ENCODE measurements at regions not wholly inside any gene's neighbourhood (a gene's known extent, or its start where the extent isn't known, plus 50 kb on each side); places are given as distances from the start of the nearest gene placed in this dataset.
"Not testable (repeated sequence)": the region's sequence is repeated elsewhere in the genome, so short reads cannot be mapped to it uniquely, and the experiment has no call there.

DNA sequence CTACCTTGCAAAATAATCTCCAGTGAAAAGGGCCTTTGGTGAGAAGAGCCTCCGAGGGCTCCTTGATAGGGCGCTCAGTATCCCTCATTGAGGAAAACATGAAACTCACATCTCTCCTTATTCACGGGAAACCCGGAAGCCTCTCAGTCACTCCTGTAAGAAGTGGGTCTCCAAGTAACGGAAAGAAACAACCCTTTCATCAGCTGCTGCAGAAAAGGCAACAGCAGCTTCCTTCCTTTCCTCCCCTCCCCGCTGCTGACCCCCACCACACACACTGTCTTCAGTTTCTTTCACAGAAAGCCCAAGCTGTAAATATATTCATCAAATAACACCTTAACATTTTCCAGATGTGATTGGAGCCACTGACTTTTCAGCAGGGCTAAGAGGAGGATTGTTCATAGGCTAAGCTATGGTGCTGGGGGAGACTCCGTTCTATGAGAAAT, 81.4 kb downstream of the C9orf152 start:
- no peak for DNase-seq

DNA sequence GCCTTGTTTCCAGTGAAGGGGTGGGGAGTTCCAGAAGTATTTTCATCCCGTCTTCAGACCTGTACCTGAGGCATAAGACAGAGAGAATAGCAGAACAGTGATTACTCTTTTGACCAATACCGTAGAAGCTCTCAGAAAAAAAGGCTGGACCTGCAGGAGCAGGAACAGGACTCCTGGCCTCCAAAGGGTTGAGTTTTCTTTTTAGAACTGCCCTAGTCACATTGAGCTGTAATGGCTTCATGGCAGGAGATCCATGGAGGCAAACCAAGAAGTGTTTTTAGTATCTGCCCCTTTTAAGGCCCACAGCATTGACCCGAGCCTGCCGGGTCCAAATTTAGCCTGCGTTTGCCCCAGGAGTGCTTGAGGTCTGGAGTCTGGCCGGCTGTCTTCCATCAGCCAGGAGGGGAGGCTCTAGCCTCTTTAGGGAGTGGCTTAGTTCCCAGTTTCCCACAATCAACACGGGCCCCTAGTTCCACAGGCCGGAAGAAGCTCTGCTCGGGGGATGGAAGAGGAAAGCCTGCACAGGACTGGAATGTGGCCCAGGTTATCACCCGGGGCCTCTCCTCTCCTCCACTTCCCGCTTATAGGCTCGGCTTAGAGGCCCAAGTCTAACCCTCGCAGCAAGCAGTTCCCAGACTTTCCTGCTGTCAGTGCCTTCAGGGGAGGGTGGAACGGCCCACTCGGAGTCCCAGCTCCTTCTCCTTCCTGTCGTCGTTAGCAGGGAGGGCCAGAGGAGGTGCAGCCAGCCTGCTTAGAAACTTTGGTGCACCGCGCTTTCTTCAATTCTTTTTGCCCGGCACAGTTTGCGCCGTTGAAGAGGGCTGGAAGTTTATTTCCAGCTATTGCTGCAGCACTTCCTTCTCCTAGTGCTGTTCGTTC, 80.7 kb downstream of the C9orf152 start:
- DNase-seq: no peak

GRCh38 chr9:110128664-110129329, 79.2 kb downstream of the C9orf152 start:
- DNase-seq: no peak

- no peak for DNase-seq
These were observed 78.5 kb downstream of the C9orf152 start for GRCh38 chr9:110129425-110129824.

DNA sequence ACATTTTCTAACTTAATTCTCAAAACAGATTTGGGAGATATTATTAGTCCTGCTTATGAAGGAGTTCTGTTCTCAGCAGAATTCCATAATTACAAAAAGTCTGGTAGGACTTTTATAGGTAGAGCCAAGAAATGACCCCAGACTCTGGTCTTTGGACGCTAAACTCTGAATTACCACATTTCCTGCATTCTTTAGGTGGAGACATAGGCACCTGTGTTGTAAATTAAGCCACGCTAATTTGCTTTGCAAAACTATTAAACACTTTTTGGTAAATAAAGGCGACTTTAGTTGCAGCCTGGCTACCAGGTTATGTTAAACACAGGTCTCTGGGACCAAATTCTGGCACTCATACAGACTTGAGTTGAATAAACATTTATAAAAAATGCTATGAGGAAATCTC, 77.7 kb downstream of the C9orf152 start:
- DNase-seq: no peak

DNA sequence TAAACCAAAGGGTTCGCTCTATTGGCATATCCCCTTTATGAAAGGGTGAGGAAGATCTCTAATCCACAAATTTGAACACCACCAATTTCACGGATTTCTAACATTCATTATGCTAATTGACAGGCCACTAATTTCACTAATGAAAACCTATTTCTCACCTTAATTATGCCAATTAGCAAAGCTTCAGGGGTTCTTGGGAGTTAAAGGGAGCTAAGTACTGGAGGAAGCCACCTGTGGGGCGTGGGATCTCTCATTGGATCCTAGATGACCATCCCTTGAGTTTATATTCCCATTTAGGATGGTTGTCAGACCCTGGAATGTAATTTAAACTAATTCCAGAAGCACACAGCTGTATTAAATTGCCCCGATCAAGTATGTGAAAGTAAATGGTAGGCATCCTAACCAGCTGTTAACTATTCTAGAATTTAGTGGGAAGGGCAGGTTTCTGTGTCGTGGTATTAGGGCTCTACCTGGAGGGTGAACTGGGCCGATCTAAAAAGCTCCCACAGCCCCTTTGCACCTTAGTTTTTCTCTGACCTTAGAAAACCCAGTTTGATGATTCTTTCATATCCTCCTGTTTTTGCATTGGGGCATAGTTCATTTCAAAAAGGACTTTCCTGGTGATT, 77.1 kb downstream of the C9orf152 start:
- DNase-seq: no peak

- no peak for DNase-seq
These were observed 76.5 kb downstream of the C9orf152 start for GRCh38 chr9:110131499-110131898.

DNA sequence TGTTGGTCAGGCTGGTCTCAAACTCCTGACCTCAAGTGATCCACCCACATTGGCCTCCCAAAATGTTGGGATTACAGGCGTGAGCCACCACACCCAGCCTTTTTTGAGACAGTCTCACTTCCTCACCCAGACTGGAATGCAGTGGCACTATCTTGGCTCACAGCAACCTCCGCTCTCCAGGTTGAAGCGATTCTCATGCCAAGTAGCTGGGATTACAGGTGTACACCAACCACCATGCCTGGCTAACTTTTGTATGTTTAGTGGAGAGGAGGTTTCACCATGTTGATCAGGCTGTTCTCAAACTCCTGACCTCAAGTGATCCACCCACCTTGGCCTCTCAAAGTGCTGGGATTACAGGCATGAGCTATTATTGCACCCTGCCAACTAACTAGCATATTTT, 75.4 kb downstream of the C9orf152 start:
- DNase-seq: not testable (repeated sequence)

GRCh38 chr9:110133059-110133458, 74.9 kb downstream of the C9orf152 start:
- DNase-seq: no peak

DNA sequence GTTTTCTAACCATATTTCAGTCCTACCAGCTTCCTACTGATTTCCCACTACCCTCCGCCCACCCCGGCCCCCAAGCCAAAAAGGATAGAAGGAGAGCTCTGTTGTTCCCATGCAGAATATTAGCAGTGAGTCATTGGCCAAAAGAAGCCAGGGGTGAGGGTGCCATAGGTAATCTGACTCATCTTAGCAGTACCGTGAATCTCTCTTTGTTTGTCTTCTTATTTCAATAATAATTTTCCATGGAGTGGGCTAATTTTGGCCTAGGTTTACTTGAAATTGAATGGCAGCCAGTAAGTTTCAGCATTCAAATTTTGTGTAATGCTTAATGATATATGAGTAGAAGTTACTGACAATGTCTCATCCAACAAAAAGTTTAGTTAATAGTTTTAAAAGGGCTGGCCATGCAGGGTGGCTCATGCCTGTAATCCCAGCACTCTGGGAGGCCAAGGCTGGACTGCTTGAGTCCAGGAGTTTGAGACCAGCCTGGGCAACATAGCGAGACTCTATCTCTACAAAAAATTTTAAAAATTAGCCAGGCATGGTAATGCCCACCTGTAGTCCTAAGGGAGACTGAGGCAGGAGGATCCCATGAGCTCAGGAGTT, 74.2 kb downstream of the C9orf152 start:
- no peak for DNase-seq

DNA sequence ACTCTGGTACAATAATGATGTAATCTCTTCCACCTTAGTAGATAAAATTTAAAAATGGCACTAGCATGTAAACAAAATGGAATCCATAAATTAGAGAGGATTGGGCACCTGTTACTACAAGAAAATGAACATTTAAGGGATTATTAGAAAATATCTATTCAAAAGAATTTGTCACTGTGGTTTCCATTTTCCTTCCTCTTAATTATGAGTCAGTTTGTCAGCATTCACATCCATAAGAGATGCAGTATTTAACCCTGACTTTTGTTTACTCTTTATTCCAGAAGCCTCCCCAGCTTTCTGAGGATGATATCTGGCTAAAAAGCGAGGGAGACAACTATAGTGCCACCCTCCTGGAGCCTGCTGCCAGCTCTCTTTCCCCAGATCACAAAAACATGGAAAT, 72.1 kb downstream of the C9orf152 start:
- DNase-seq: no peak

DNA sequence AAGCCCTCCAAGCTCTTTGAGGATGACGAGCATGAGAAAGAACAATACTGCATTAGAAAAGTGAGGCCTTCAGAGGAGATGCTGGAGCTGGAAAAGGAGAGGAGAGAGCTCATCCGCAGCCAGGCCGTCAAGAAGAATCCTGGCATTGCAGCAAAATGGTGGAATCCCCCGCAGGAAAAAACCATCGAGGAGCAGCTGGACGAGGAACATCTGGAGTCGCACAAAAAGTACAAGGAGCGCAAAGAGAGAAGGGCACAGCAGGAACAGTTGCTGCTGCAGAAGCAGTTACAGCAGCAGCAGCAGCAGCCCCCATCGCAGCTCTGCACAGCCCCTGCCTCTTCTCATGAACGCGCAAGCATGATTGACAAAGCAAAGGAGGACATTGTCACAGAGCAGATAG, 71.2 kb downstream of the C9orf152 start:
- no peak for DNase-seq

GRCh38 chr9:110140276-110140675, 67.7 kb downstream of the C9orf152 start:
- no peak for DNase-seq

DNA sequence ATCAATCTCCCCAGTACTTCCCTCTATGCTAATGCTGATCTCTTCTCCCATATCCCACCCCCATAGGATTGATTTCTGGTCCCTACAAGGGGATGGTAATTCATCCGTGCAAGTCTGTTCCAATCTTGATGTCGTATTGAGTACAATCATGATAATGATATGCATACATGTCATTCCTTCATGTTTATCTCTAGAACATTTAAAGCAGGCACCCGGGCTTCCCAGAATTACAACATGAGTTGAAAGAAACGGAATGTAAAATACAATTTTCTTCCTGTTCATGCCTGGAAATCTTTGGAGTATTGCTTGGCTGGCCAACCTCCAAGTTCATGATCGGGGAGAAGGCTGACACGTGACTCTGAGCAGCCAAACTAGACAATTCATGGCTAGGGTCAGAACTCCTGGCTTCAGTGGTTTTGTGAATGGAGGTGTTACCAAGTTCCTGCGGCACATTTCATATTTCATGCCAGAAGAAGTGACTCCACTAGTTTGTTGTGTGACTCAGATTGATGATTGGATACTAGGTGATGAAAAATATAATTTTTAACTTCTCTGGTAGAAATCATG, 66.6 kb downstream of the C9orf152 start:
- no peak for DNase-seq

DNA sequence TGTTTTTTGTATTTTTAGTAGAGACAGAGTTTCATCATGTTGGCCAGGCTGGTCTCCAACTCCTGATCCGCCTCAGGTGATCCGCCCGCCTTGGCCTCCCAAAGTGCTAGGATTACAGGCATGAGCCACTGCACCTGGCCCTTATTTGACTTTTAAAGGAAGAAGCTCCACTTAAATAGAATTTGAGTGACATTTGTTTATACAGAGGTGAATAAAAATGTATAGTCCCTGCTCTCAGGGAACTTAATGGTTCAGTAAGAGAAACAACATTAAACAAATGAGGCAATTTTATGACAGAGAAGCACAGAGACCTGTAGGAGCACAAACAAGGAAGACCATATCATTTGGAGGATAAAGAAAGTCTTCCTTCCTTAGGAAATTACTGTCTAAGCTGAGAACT, 65.7 kb downstream of the C9orf152 start:
- no peak for DNase-seq

DNA sequence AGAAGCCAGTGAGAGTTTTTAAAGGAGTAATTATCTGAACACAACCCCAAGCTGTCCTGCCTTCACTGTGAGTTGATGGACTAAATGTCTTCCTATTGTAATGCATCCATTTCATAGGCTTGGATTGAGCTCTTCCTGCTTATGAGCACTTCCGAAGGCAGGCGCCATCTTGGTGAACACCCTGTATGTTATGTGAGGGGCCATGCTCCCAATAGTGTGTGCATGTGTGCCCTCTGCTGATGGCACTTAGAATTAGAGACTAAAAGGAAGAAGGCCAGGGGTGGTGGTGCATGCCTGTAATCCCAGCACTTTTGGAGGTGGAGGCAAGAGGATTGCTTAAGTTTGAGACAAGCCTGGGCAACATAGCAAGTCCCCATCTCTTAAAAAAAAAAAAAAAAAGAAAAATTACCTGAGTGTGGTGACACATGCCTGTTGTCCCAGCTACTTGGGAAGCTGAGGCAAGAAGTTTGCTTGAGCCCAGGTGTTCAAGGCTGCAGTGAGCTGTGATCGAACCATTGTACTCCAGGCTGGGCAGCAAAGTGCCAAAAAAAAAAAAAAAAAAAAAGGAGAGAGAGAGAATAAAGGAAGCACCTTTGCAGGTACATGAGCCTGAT, 65.0 kb downstream of the C9orf152 start:
- no peak for DNase-seq

- no peak for DNase-seq
These were observed 64.5 kb downstream of the C9orf152 start for GRCh38 chr9:110143485-110143884.

DNA sequence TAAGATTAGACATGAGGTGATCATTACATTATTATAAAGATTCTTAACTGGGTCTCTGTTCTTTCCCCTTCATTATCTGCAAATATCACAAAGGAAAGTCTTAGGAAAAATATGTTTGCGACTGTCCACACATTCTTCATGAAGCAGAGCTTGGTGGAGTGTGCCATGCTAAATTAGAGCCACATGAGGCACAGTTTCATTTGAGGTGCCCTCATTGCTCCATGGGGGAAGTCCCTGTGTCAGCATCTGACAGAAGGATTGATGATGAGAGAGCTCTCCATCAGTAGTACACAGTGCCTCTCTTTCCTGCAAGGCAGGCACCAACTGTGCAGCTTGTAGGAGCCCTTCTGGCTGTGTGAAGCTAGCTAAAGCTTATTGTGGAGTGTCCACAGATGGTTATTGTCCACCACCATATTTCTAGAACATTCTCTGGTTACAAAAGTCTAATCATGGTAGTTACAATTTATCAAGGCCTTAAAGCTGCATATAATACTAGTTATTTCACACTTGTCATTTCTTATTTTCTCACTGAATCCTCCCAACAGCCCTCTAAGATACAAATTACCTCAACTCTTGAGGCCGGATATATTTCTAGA, 63.9 kb downstream of the C9orf152 start:
- no peak for DNase-seq

- DNase-seq: no peak
These were observed 61.6 kb downstream of the C9orf152 start for GRCh38 chr9:110146373-110146772.

- DNase-seq: no peak
These were observed 59.6 kb downstream of the C9orf152 start for GRCh38 chr9:110148384-110148783.

DNA sequence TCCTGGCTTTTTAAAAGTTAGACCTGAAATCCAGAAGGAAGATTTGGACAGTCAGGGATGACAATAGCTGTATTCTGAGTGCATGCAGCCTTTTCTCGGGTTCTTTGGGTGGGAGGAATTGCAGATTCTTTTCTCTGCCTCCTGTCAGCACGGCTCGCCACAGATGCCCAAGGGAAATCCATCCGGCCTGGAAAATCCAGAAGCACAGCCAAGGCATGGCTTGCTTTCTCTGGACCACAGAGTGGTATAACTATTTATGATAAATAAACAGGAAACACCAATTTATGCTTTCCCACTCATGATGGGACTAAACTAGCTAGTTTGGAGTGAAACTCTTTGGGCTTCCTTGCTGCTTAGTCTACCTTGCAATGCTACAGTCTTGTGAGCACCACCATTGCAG, 59.1 kb downstream of the C9orf152 start:
- DNase-seq: no peak
